HepG2 (cell line): ENCODE measurements at regions not wholly inside any gene's neighbourhood (a gene's known extent, or its start where the extent isn't known, plus 50 kb on each side); places are given as distances from the start of the nearest gene placed in this dataset.

Source experiments
- ATAC-seq: fragments of 200-7000 bp; cut with Tn5 transposase; 3 replicates; pipeline ENCODE4 v1.9.1; 2020; ENCODE audit warnings: mild to moderate bottlenecking, moderate library complexity
- BruUV-seq: library from RNA; stranded (reverse); fragments of 400-500 nt; replicated peaks from 2 replicates; lab custom pipeline; 2021; lab: Mats Ljungman, UMichigan
- CTCF ChIA-PET: fragments of 300-600 bp; formaldehyde crosslinking; extraction: SDS; loops from one replicate; lab custom pipeline; 2021; ENCODE audit warnings: low total read pairs, inconsistent platforms, low intra/inter-chr PET ratio; lab: Yijun Ruan, JAX
- POLR2A ChIA-PET: fragments of 350-600 bp; sonication (Branson Sonifier 250); formaldehyde crosslinking; loops from one replicate; lab custom pipeline; 2020; ENCODE audit warnings: antibody characterized with exemption, inconsistent platforms; lab: Yijun Ruan, JAX
- DNase-seq: peaks from one replicate; pipeline ENCODE4 v3.0.0-alpha.2; 2015; ENCODE audit warnings: low spot score
- FAIRE-seq: peaks from 3 replicates; lab custom pipeline; 2011; peaks lifted over from hg19 to GRCh38; lab: Jason Lieb, UNC
- H2AFZ ChIP-seq: one replicate; pipeline ENCODE4 v1.6.1; 2011; ENCODE audit warnings: low read length, inconsistent platforms
- H3K27ac ChIP-seq: fragments of 300-600 bp; 3 replicates; pipeline ENCODE4 v1.8.0; 2011; ENCODE audit warnings: mixed run types, mild to moderate bottlenecking, mixed read lengths, low read length, inconsistent platforms; ENCODE audit not compliant: insufficient read depth; ENCODE audit errors: extremely low read length
- H3K27me3 ChIP-seq, 2 experiments: fragments of 200-600 bp in 1 of 2; 2 replicates in 1 of 2; 3 replicates in 1 of 2; pipeline versions ENCODE4 v1.6.0 to v1.8.0; 2011; ENCODE audit warnings: low read length in 2 of 2, mild to moderate bottlenecking in 2 of 2, moderate library complexity in 2 of 2, inconsistent platforms in 1 of 2; ENCODE audit not compliant: insufficient read depth in 2 of 2, control insufficient read depth in 1 of 2
- H3K36me3 ChIP-seq, 2 experiments: fragments of 200-600 bp in 1 of 2; replicated peaks in 1 of 2; 2 replicates in 1 of 2; 3 replicates in 1 of 2; pipeline versions ENCODE4 v1.5.1 to v1.8.0; 2011; ENCODE audit warnings: low read length in 2 of 2, inconsistent platforms in 1 of 2; ENCODE audit not compliant: insufficient read depth in 2 of 2, control insufficient read depth in 1 of 2
- H3K4me1 ChIP-seq: 2 replicates; pipeline ENCODE4 v1.5.1; 2012; ENCODE audit warnings: low read length, inconsistent platforms; ENCODE audit not compliant: insufficient read depth
- H3K4me2 ChIP-seq: 2 replicates; pipeline ENCODE4 v1.6.0; 2011; ENCODE audit warnings: low read depth, low read length, inconsistent platforms
- H3K4me3 ChIP-seq, 3 experiments: fragments of 200-600 bp in 1 of 3; sonication (generic), shearing (Covaris generic) in 1 of 3; replicated peaks in 1 of 3; 2 replicates each; pipeline ENCODE4 v1.5.1; 2011 to 2016; ENCODE audit warnings: low read length in 3 of 3, inconsistent platforms in 2 of 3, low read depth in 2 of 3, mild to moderate bottlenecking in 2 of 3, control low read depth in 1 of 3, mixed read lengths in 1 of 3; ENCODE audit not compliant: insufficient read depth in 1 of 3
- H3K79me2 ChIP-seq: one replicate; pipeline ENCODE4 v1.6.1; 2011; ENCODE audit warnings: low read length, inconsistent platforms; ENCODE audit not compliant: insufficient read depth
- H3K9ac ChIP-seq: 2 replicates; pipeline ENCODE4 v1.6.0; 2011; ENCODE audit warnings: mild to moderate bottlenecking, low read depth, low read length, inconsistent platforms; ENCODE audit not compliant: insufficient read depth
- H3K9me3 ChIP-seq: 2 replicates; pipeline ENCODE4 v1.5.1; 2012; ENCODE audit warnings: mild to moderate bottlenecking, low read length
- H4K20me1 ChIP-seq: 2 replicates; pipeline ENCODE4 v1.6.0; 2011; ENCODE audit warnings: inconsistent platforms, mild to moderate bottlenecking, low read length, moderate library complexity; ENCODE audit not compliant: insufficient read depth
- ISX ChIP-seq: sonication (generic); formaldehyde crosslinking; conservative IDR thresholded peaks from 2 replicates; pipeline ENCODE4 v1.5.0; 2020; ENCODE audit warnings: missing genetic modification reagents
- KLF11 ChIP-seq: IDR thresholded peaks from 2 replicates; pipeline ENCODE4 v1.6.1; 2016; ENCODE audit warnings: missing compliant biosample characterization
- KLF16 ChIP-seq, 2 experiments: sonication (generic) in 1 of 2; formaldehyde crosslinking in 1 of 2; IDR thresholded peaks; 2 replicates each; pipeline versions ENCODE4 v1.6.1 to v1.8.0; 2016 to 2023; ENCODE audit warnings: missing genetic modification reagents in 2 of 2, missing compliant biosample characterization in 1 of 2
- NFYC ChIP-seq: IDR thresholded peaks from 2 replicates; pipeline ENCODE4 v1.6.1; 2016; ENCODE audit warnings: missing genetic modification reagents, missing compliant biosample characterization
- PHF5A ChIP-seq: IDR thresholded peaks from one replicate; pipeline ENCODE4 v1.6.1; 2018; ENCODE audit warnings: low read depth, missing genetic modification reagents; ENCODE audit not compliant: unreplicated experiment
- PHF8 ChIP-seq: sonication (generic); formaldehyde crosslinking; IDR thresholded peaks from 2 replicates; pipeline ENCODE4 v1.5.0; 2020; ENCODE audit warnings: missing genetic modification reagents
- PPARG ChIP-seq: conservative IDR thresholded peaks from 2 replicates; pipeline ENCODE4 v1.6.1; 2016; ENCODE audit warnings: missing biosample characterization, missing genetic modification reagents
- YY1 ChIP-seq: IDR thresholded peaks from 2 replicates; pipeline ENCODE4 v1.6.1; 2011; ENCODE audit warnings: low read length, low read depth, moderate library complexity, mild to moderate bottlenecking; ENCODE audit not compliant: insufficient read depth, insufficient replicate concordance
- ZBTB38 ChIP-seq: sonication (generic); formaldehyde crosslinking; IDR thresholded peaks from 2 replicates; pipeline ENCODE4 v1.5.1; 2020; ENCODE audit warnings: mild to moderate bottlenecking, missing genetic modification reagents
- ZNF10 ChIP-seq: sonication (generic); formaldehyde crosslinking; IDR thresholded peaks from 2 replicates; pipeline ENCODE4 v1.4.0; 2020; ENCODE audit warnings: mild to moderate bottlenecking, low read depth, missing genetic modification reagents, borderline replicate concordance
- ZNF484 ChIP-seq: sonication (generic); formaldehyde crosslinking; IDR thresholded peaks from 2 replicates; pipeline ENCODE4 v1.5.1; 2020; ENCODE audit warnings: mild to moderate bottlenecking, low read depth, missing genetic modification reagents, borderline replicate concordance
- WGBS: methylation state at CpG from one replicate; pipeline ENCODE4 v1.1.6; 2017; ENCODE audit warnings: low lambda C conversion rate; 5-methylcytosine and 5-hydroxymethylcytosine counted together
- in situ Hi-C: cut with HindIII; loops from 2 replicates; pipeline ENCODE4 v1.10.0; 2017; ENCODE audit warnings: low pct_unique_long_range_greater_than_20kb; ENCODE audit not compliant: extremely low pct_ligation_motif_present
- intact Hi-C: fragments of 100-400 bp; cut with micrococcal nuclease; formaldehyde crosslinking; loops from one replicate; pipeline ENCODE4 v1.10.0; 2022; ENCODE audit not compliant: unreplicated experiment
- TF ChIP-seq, protein P1 (sequence below): sonication (generic); formaldehyde crosslinking; IDR thresholded peaks from 2 replicates; pipeline ENCODE4 v1.8.1; 2023; ENCODE audit warnings: mild to moderate bottlenecking, missing genetic modification reagents
- TF ChIP-seq, protein P2 (sequence below): sonication (generic); formaldehyde crosslinking; IDR thresholded peaks from 2 replicates; pipeline ENCODE4 v1.5.0; 2020; ENCODE audit warnings: missing genetic modification reagents

- intact Hi-C loops (no loop called here), in situ Hi-C loops (no loop called here)
- Histone ChIP-seq H3K36me3 (no peaks in the 10 kb centered on the region), H3K27ac (no peak overlapping the region), H3K4me1 (no peaks in the 10 kb centered on the region), H2AFZ (no peak overlapping the region), H3K9ac (no peak overlapping the region), H4K20me1 (no peaks in the 10 kb centered on the region), H3K27me3 (no peaks in the 10 kb centered on the region), H3K4me2 (no peak overlapping the region), H3K4me3 (no peak overlapping the region), H3K9me3 (no peaks in the 10 kb centered on the region), H3K79me2 (no peaks in the 10 kb centered on the region)
- no peak for ATAC-seq
- BruUV-seq = no TSS peak
- no peak for TF ChIP-seq PHF8 (CRISPR knock-in tag)
- no peak for TF ChIP-seq ZBTB38 (CRISPR knock-in tag)
- TF ChIP-seq, protein P1, sequence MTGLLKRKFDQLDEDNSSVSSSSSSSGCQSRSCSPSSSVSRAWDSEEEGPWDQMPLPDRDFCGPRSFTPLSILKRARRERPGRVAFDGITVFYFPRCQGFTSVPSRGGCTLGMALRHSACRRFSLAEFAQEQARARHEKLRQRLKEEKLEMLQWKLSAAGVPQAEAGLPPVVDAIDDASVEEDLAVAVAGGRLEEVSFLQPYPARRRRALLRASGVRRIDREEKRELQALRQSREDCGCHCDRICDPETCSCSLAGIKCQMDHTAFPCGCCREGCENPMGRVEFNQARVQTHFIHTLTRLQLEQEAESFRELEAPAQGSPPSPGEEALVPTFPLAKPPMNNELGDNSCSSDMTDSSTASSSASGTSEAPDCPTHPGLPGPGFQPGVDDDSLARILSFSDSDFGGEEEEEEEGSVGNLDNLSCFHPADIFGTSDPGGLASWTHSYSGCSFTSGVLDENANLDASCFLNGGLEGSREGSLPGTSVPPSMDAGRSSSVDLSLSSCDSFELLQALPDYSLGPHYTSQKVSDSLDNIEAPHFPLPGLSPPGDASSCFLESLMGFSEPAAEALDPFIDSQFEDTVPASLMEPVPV = no peak
- no peak for TF ChIP-seq ISX (CRISPR knock-in tag)
- TF ChIP-seq PPARG (CRISPR knock-in tag) = no peak
- TF ChIP-seq KLF16 (CRISPR knock-in tag; IDR thresholded peaks at IDR 0.05) = no peak
- no peak for TF ChIP-seq PHF5A (CRISPR knock-in tag)
- TF ChIP-seq ZNF484 = no peak
- no peak for TF ChIP-seq ZNF10 (CRISPR knock-in tag)
- TF ChIP-seq, protein P2, sequence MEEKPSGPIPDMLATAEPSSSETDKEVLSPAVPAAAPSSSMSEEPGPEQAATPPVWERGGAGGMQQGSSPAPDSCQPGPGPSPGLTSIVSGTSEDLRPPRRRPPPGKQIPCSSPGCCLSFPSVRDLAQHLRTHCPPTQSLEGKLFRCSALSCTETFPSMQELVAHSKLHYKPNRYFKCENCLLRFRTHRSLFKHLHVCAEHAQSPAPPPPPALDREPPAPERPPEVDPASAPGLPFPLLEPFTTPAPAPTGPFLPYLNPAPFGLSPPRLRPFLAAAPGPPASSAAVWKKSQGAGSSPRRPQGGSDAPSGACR (CRISPR knock-in tag) = no peak
- no peak for TF ChIP-seq NFYC (CRISPR knock-in tag)
- TF ChIP-seq YY1 = no peak
- no peak for TF ChIP-seq KLF11 (CRISPR knock-in tag)
- DNase-seq = no peak
- WGBS = 2% methylated on average over 2 of the region's 2 CpGs
- CTCF ChIA-PET = no interaction called here
- FAIRE-seq = no peak
- POLR2A ChIA-PET = no interaction called here
Observed at GRCh38 chr7:41125343-41125742, 577.5 kb downstream of the INHBA start.
